HG02571 (cell line): ENCODE measurements at regions not wholly inside any gene's neighbourhood (a gene's known extent, or its start where the extent isn't known, plus 50 kb on each side); places are given as distances from the start of the nearest gene placed in this dataset.
"Not testable (repeated sequence)": the region's sequence is repeated elsewhere in the genome, so short reads cannot be mapped to it uniquely, and the experiment has no call there.

Experiments
- ATAC-seq: cut with Tn5 transposase; IDR thresholded peaks from one replicate; pipeline ENCODE4 v1.9.1; 2021; ENCODE audit warnings: mild to moderate bottlenecking, moderate library complexity; ENCODE audit not compliant: unreplicated experiment

DNA sequence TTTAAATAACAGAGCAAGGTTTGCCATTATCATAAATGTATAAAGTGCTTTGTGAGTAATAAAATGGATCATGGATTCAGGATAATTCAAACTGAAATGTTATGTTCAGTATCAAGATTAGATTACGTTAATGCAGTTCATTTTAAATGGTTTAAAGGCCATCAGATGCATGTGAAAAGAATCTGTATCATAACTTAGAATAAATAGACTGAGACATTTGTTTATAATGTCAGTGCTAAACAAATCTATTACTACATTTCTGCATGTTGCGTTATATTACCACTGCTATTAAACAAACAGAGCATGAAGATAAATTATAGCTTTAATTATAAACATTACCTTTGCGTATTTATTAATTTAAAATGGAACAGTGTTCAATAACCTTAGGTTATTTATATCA is 160.2 kb downstream of the TOX3 start:
- no peak for ATAC-seq

DNA sequence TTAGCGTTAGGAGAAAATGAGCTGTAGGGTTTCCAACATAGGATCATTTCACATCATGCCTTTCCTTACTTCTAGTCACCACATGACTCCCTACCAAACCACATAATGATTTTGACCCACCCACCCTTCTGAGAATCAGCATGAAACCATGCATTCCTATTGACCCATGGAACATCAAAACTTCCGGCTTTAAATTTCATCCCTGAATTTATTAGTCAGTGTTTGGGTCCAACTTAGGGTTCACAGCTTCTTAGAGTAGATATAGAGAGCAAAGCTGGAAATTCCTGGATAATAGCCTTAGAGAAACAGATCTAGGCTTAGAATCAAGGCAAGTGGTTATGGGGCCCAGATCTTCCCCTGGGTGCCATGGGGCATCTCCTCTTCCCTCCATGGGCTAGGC is 162.6 kb downstream of the TOX3 start:
- no peak for ATAC-seq

- ATAC-seq = no peak
Measured at GRCh38 chr16:52383640-52384292, 163.2 kb downstream of the TOX3 start.

DNA sequence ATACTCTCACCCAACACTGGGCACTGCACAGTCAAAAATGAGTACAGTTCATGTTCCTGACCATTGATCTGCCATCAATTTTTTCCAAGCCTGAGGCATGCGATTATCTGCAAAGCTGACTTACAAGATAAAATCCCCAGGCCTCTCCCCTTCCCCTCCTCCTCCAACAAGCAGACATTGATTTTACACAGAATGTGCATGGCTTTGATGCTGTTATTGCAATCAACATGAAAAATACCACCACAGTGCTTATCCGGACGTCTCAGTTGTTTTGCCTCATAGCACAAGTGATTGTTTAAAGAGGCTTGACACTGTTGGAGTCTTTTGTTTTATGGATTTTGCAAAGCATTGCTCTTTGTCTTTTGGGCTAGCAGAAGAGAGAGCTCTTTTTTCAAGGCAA is 163.8 kb downstream of the TOX3 start:
- ATAC-seq = no peak

DNA sequence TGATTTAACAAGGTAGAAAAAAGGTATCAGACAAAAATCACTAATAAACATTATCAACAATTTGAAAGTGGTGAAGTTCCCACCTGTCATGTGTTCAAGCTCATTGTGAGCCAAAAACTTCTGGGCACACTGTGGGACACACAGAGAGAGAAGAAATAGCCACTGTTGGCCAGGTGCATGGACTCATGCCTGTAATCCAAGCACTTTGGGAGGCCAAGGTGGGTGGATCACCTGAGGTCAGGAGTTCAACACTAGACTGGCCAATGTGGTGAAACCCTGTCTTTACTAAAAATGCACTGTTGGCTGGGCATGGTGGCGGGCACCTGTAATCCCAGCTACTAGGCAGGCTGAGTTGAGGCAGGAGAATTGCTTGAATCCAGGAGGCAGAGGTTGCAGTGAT is 167.4 kb downstream of the TOX3 start:
- ATAC-seq = no peak

- ATAC-seq = no peak
Measured at GRCh38 chr16:52376676-52377280, 170.2 kb downstream of the TOX3 start.

- no peak for ATAC-seq
Measured at GRCh38 chr16:52372313-52372712, 174.6 kb downstream of the TOX3 start.

DNA sequence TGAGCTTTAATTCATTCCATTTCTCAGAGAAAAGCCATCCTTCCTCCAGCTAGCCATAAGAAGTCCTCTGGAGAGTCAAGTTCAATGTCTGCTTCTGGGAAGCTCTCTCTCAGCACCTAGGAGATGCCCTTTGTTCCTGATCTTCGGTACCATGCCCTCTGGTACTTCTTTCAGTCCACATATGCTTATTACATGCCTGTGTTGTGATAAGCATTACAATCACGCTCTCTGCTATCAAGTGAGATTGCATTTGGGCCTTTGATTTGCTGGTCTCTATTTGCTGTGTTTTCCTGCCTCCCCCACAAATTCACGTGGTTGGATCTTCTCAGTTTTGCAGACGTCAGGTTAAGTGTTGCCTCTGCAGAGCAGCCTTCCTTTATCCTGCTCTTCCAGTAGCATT is 178.1 kb downstream of the TOX3 start:
- ATAC-seq = no peak

GRCh38 chr16:52367821-52368220 is 179.1 kb downstream of the TOX3 start:
- ATAC-seq = no peak

DNA sequence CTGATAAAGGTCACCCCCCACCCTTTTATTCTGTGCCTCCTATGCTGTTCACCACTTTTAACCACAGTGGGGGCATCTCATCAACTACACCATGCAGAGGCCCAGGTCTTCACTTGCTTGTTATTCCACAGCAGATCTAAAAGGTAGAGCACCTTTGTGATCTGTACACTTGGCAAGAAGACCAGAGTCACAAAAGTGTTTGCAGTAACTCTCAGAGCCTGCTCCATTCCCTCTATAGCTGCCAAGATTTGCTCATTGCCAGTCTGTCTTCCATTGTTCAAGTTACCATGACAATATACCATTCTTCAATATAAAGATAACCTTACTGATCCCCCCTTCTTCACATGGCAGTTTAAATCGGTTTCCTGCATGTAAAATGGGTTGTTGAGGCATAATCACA is 180.0 kb downstream of the TOX3 start:
- no peak for ATAC-seq

GRCh38 chr16:52364500-52364899 is 182.4 kb downstream of the TOX3 start:
- ATAC-seq = no peak

DNA sequence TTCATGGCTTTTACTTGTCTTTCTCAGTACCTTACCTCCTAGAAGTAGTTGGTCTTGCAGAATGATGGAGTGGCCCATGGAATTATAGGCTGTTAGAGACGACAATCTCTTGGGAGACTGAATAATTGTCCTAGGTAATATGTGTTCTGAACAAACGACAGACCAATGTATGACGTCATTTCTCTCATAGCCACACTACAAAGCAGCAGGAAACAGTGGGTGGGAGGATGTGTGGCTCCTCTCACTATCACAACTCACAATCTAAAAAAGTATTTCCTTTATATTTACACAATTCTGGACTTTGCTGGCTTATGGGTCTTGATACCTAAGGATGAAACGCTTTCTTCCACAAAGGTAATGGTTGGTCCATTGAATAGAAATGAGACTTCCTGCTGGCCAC is 183.9 kb downstream of the TOX3 start:
- no peak for ATAC-seq

DNA sequence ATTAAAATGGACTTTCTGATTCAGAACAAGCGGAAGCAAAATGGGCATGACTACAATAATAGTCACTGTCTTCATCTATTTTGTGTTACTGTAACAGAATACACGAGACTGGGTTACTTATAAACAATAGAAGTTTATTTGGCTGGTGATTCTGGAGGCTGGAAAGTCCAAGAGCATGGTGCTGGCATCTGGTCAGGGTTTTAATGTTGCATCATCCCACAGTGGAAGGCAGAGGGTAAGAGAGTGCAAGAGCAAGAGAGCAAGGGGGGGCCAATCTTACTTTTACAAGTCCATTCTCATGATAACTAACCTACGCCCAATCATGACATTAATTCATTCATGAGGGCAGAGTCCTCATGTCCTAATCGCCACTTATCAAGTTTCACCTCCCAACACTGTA is 189.2 kb downstream of the TOX3 start:
- ATAC-seq = no peak

DNA sequence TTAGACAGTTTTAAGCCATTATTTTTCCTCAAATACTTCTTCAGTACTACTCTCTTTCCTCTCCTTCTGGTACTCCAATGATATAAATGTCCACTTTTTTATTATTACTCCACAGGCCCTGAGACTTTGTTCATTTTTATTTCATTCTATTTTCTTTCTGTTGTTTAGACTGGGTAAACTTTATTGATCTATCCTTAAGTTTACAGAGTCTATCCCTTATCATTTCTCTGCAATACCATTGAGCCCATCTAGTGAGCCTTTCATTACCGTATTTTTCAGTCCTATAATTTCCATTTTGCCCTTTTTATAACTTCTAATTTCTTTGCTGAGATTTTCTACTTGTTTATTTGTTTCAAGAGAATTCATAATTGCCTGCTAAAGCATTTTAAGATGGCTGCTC is 193.7 kb downstream of the TOX3 start:
- ATAC-seq = no peak

GRCh38 chr16:52351451-52351850 is 195.5 kb downstream of the TOX3 start:
- ATAC-seq = no peak

DNA sequence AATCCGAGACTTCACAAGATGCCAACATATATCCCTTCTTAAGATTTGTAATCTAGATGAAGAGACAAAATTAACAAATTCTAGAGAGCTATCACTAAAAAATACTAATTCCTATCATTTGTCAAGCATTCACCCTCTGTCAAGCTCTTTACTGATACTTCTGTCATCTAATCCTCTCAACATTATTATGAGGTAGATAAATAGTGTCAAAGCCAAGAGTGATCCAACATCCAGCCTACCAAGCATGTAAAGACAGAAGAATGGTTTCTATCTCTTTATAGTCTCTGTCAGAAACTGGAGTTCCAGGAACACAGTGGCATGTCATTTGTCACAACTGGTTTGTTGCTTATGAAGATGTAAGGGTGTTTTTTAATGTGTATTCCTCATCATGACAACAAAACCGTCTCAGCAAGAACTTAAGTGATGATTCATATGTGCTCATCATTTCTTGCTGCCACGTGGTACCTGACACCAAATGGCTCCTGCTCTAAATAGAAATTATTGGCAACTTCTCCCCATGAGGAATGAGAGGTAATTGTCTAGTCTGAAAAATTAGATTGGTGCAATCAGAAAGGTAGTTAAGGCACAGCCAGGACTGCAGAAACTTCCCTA is 196.8 kb downstream of the TOX3 start:
- no peak for ATAC-seq

DNA sequence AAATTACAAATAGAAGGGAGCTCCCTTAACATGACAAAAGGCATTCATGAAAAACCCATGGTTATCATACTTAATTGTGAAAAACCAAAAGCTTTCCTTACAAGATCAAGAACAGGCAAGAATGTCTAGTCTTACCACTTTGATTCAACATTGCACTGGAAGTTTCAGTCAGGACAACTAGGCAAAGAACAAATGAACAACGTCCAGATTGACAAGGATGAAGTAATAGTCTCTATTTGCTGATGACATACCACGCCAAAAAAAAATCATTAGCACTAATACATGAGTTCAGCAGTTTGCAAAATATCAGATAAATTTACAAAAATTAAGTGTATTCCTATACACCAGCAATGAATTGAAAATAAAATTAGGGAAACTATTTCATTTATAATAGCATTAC is 200.2 kb downstream of the TOX3 start:
- no peak for ATAC-seq

DNA sequence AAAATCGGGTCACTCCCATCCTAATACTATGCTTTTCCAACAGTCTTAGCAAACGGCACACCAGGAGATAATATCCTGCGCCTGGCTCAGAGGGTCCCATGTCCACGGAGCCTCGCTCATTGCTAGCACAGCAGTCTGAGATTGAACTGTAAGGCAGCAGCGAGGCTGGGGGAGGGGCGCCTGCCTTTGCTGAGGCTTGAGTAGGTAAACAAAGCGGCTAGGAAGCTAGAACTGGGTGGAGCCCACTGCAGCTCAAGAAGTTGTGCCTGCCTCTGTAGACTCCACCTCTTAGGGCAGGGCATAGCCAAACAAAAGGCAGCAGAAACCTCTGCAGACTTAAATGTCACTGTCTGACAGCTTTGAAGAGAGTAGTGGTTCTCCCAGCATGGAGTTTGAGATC is 213.3 kb downstream of the TOX3 start:
- not testable (repeated sequence) for ATAC-seq

DNA sequence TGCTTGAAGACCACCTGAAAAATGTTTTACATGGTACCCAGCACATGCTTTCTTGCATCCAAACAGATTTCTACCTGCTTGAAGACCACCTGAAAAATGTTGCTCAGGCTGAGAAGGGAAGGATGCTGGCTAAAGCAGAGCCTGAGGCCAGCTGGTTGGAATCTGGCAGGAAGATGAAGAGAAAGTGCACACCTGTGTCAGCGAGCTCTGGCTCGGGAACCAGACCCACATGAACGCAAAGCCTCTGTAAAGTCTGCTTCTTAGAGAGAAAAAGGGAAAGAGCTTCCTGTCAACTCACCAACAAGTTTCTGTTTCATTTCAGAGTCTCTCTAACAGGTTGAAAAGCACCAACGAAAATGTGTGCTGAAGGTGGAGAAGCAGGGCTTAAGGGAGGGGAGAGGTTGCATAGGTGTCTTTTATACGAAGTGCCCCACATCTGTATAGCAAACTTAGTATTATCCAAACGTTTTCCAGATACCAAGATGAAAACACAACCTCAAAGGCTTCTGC is 226.0 kb downstream of the TOX3 start:
- ATAC-seq = no peak

GRCh38 chr16:52318302-52319009 is 228.5 kb downstream of the TOX3 start:
- no peak for ATAC-seq

- no peak for ATAC-seq
Measured at GRCh38 chr16:52316241-52316640, 230.7 kb downstream of the TOX3 start.

DNA sequence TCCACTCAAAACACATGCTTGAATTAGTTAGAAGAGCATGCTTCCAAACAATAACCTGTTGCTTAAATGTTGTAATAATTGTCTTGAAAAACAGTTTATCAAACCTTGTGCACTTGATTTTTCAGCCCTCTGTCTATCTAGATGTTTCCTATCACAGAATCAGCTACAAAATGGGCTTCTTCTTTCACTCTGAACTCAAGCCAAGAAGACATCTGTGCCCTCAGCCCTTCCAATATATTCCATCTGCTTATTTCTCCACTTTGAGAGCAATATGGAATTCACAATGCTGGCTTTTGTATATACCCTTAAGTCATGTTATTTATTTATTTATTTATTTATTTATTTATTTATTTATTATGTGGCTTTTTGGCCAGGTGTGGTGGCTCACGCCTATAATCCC is 234.2 kb downstream of the TOX3 start:
- no peak for ATAC-seq
